H1 (cell line): ENCODE measurements at regions not wholly inside any gene's neighbourhood (a gene's known extent, or its start where the extent isn't known, plus 50 kb on each side); places are given as distances from the start of the nearest gene placed in this dataset.

Experiments
- CBX5 ChIP-seq: fragments of 300-800, 300-1000 bp; sonication (generic); IDR thresholded peaks from 2 replicates; pipeline ENCODE4 v1.7.1; 2016; ENCODE audit warnings: antibody characterized with exemption, low read length, low read depth
- MAFK ChIP-seq: IDR thresholded peaks from 2 replicates; pipeline ENCODE4 v1.6.1; 2012; ENCODE audit warnings: low read depth, mild to moderate bottlenecking, improper control_type of control experiment, low read length
- NANOG ChIP-seq: IDR thresholded peaks from 2 replicates; pipeline ENCODE4 v1.6.1; 2011; ENCODE audit warnings: low read length, low read depth, mild to moderate bottlenecking, inconsistent platforms; ENCODE audit not compliant: insufficient read depth, poor library complexity, severe bottlenecking
- RNF2 ChIP-seq: fragments of 200-900, 300-1000 bp; sonication (generic); IDR thresholded peaks from 2 replicates; pipeline ENCODE4 v1.7.1; 2016; ENCODE audit warnings: borderline replicate concordance, low read depth, mild to moderate bottlenecking, antibody characterized with exemption, low read length; ENCODE audit not compliant: poor library complexity, severe bottlenecking; ENCODE audit errors: missing control alignments

GRCh38 chr2:76039505-76039904 is 328.8 kb upstream of the GCFC2 start (continued):
- TF ChIP-seq CBX5 = no peak
- no peak for TF ChIP-seq RNF2
- no peak for TF ChIP-seq MAFK
- no peak for TF ChIP-seq NANOG
